Chondrocyte (in vitro differentiated cells): ENCODE measurements at regions not wholly inside any gene's neighbourhood (a gene's known extent, or its start where the extent isn't known, plus 50 kb on each side); places are given as distances from the start of the nearest gene placed in this dataset.
"Not testable (repeated sequence)": the region's sequence is repeated elsewhere in the genome, so short reads cannot be mapped to it uniquely, and the experiment has no call there.

Experiments
- DNase-seq: peaks from one replicate; pipeline ENCODE4 v3.0.0; 2021; ENCODE audit warnings: mixed read lengths, low spot score
- H3K27ac Mint-ChIP-seq: one replicate; pipeline ENCODE4 v1.8.0; 2021; ENCODE audit warnings: mild to moderate bottlenecking, moderate library complexity, mixed read lengths; ENCODE audit not compliant: unreplicated experiment
- H3K27me3 Mint-ChIP-seq: 2 replicates; pipeline ENCODE4 v1.8.0; 2021; ENCODE audit warnings: low read depth, mixed read lengths
- H3K36me3 Mint-ChIP-seq: 2 replicates; pipeline ENCODE4 v1.8.0; 2021; ENCODE audit warnings: low read depth, mixed read lengths
- H3K4me1 Mint-ChIP-seq: 2 replicates; pipeline ENCODE4 v1.8.0; 2021; ENCODE audit warnings: low read depth, mild to moderate bottlenecking, mixed read lengths
- H3K4me3 Mint-ChIP-seq: one replicate; pipeline ENCODE4 v1.8.0; 2021; ENCODE audit warnings: mild to moderate bottlenecking, moderate library complexity, mixed read lengths; ENCODE audit not compliant: unreplicated experiment
- H3K9me3 Mint-ChIP-seq: 2 replicates; pipeline ENCODE4 v1.8.0; 2021; ENCODE audit warnings: low read depth, mixed read lengths
- CTCF ChIP-seq: fragments of 200-600 bp; sonication (generic); IDR thresholded peaks from 2 replicates; pipeline ENCODE4 v1.5.0; 2021; ENCODE audit warnings: antibody characterized with exemption, mild to moderate bottlenecking, moderate library complexity

- H3K27ac Mint-ChIP-seq: no peak overlapping the region
- no peaks in the 10 kb centered on the region for H3K36me3 Mint-ChIP-seq
- no peak for TF ChIP-seq CTCF
- no peak for DNase-seq
- peaks cover 23% of the 10 kb centered on the region for H3K4me1 Mint-ChIP-seq
- no peaks in the 10 kb centered on the region for H3K27me3 Mint-ChIP-seq
- no peak overlapping the region for H3K4me3 Mint-ChIP-seq
- peaks cover 16% of the 10 kb centered on the region for H3K9me3 Mint-ChIP-seq
Observed at GRCh38 chrX:46184749-46185148, 360.5 kb downstream of the ZNF674 start.

- no peak for DNase-seq
- Mint-ChIP-seq H3K27me3 (no peaks in the 10 kb centered on the region), H3K4me1 (peaks cover 29% of the 10 kb centered on the region), H3K27ac (peak overlapping the region; percentile 18), H3K4me3 (no peak overlapping the region), H3K9me3 (peaks cover 38% of the 10 kb centered on the region), H3K36me3 (no peaks in the 10 kb centered on the region)
- TF ChIP-seq CTCF: peak; percentile 47
Observed at GRCh38 chrX:46180258-46180687, 364.9 kb downstream of the ZNF674 start.

- Mint-ChIP-seq H3K36me3 (no peaks in the 10 kb centered on the region), H3K9me3 (peaks cover 38% of the 10 kb centered on the region), H3K27me3 (no peaks in the 10 kb centered on the region), H3K27ac (no peak overlapping the region), H3K4me1 (peaks cover 28% of the 10 kb centered on the region), H3K4me3 (no peak overlapping the region)
- DNase-seq: no peak
- no peak for TF ChIP-seq CTCF
Observed at GRCh38 chrX:46179748-46180147, 365.5 kb downstream of the ZNF674 start.

- peaks cover 22% of the 10 kb centered on the region for H3K4me1 Mint-ChIP-seq
- H3K4me3 Mint-ChIP-seq: no peak overlapping the region
- H3K9me3 Mint-ChIP-seq: peaks cover 48% of the 10 kb centered on the region
- DNase-seq: no peak
- no peaks in the 10 kb centered on the region for H3K27me3 Mint-ChIP-seq
- no peak for TF ChIP-seq CTCF
- no peaks in the 10 kb centered on the region for H3K36me3 Mint-ChIP-seq
- H3K27ac Mint-ChIP-seq: no peak overlapping the region
Observed at GRCh38 chrX:46178763-46179162, 366.5 kb downstream of the ZNF674 start.

- H3K27ac Mint-ChIP-seq: no peak overlapping the region
- DNase-seq: no peak
- TF ChIP-seq CTCF: no peak
- peaks cover 50% of the 10 kb centered on the region for H3K9me3 Mint-ChIP-seq
- H3K4me1 Mint-ChIP-seq: peaks cover 13% of the 10 kb centered on the region
- H3K4me3 Mint-ChIP-seq: no peak overlapping the region
- H3K36me3 Mint-ChIP-seq: peaks cover 2% of the 10 kb centered on the region
- no peaks in the 10 kb centered on the region for H3K27me3 Mint-ChIP-seq
Observed at GRCh38 chrX:46173159-46173558, 372.1 kb downstream of the ZNF674 start.

- not testable (repeated sequence) for H3K4me3 Mint-ChIP-seq, H3K27ac Mint-ChIP-seq, H3K27me3 Mint-ChIP-seq, H3K36me3 Mint-ChIP-seq, H3K4me1 Mint-ChIP-seq, DNase-seq
- peaks cover 46% of the 10 kb centered on the region for H3K9me3 Mint-ChIP-seq
Observed at GRCh38 chrX:46171457-46171856, 373.8 kb downstream of the ZNF674 start.
